Central memory CD8-positive, alpha-beta T cell (primary cell): ENCODE measurements at regions not wholly inside any gene's neighbourhood (a gene's known extent, or its start where the extent isn't known, plus 50 kb on each side); places are given as distances from the start of the nearest gene placed in this dataset.

Source experiments
- ATAC-seq: fragments of 150-1000 bp; cut with Tn5 transposase; replicated peaks from 2 replicates; pipeline ENCODE4 v1.10.0; 2022; ENCODE audit warnings: mild to moderate bottlenecking, moderate FRiP score, moderate number of reproducible peaks; ENCODE audit not compliant: poor library complexity, severe bottlenecking; ENCODE audit errors: extremely low read depth
- DNase-seq, 2 donors: peaks; one replicate each; pipeline ENCODE4 v3.0.0; 2021; ENCODE audit warnings: low spot score in 2 of 2
- H3K27ac Mint-ChIP-seq: one replicate; pipeline ENCODE4 v1.8.0; 2022; ENCODE audit warnings: low read depth, mild to moderate bottlenecking, moderate library complexity, mixed read lengths
- H3K27me3 Mint-ChIP-seq: one replicate; pipeline ENCODE4 v1.8.0; 2022; ENCODE audit warnings: mixed read lengths
- H3K36me3 Mint-ChIP-seq: one replicate; pipeline ENCODE4 v1.8.0; 2022; ENCODE audit warnings: mild to moderate bottlenecking, moderate library complexity, mixed read lengths; ENCODE audit not compliant: insufficient read depth
- H3K4me1 Mint-ChIP-seq: one replicate; pipeline ENCODE4 v1.8.0; 2022; ENCODE audit warnings: mixed read lengths
- H3K4me3 Mint-ChIP-seq: one replicate; pipeline ENCODE4 v1.8.0; 2022; ENCODE audit warnings: mild to moderate bottlenecking, moderate library complexity, mixed read lengths
- H3K9me3 Mint-ChIP-seq: one replicate; pipeline ENCODE4 v1.8.0; 2022; ENCODE audit warnings: mixed read lengths

- Mint-ChIP-seq H3K9me3 (no peaks in the 10 kb centered on the region), H3K4me3 (no peak overlapping the region), H3K4me1 (no peaks in the 10 kb centered on the region), H3K36me3 (no peaks in the 10 kb centered on the region), H3K27ac (no peak overlapping the region), H3K27me3 (peaks cover 34% of the 10 kb centered on the region)
- DNase-seq: no peak
- ATAC-seq: no peak
These were observed 297.4 kb downstream of the SMAD2 start for GRCh38 chr18:47632970-47633635.

GRCh38 chr18:47628893-47629292 is 301.6 kb downstream of the SMAD2 start:
- no peaks in the 10 kb centered on the region for H3K9me3 Mint-ChIP-seq
- H3K36me3 Mint-ChIP-seq: no peaks in the 10 kb centered on the region
- ATAC-seq: no peak
- no peak overlapping the region for H3K27ac Mint-ChIP-seq
- no peak for DNase-seq
- H3K27me3 Mint-ChIP-seq: peaks cover 34% of the 10 kb centered on the region
- H3K4me3 Mint-ChIP-seq: no peak overlapping the region
- no peaks in the 10 kb centered on the region for H3K4me1 Mint-ChIP-seq

- Mint-ChIP-seq H3K4me3 (no peak overlapping the region), H3K27me3 (peaks cover 28% of the 10 kb centered on the region)
These were observed 302.1 kb downstream of the SMAD2 start for GRCh38 chr18:47628240-47628781.

GRCh38 chr18:47627030-47627429 is 303.4 kb downstream of the SMAD2 start:
- ATAC-seq (no peak), DNase-seq (no peak)
- Mint-ChIP-seq H3K36me3 (no peaks in the 10 kb centered on the region), H3K4me1 (no peaks in the 10 kb centered on the region), H3K27ac (no peak overlapping the region), H3K4me3 (no peak overlapping the region), H3K27me3 (peaks cover 32% of the 10 kb centered on the region), H3K9me3 (no peaks in the 10 kb centered on the region)

More at GRCh38 chr18:47628240-47628781, 302.1 kb downstream of the SMAD2 start:
- Mint-ChIP-seq H3K27ac (no peak overlapping the region), H3K9me3 (no peaks in the 10 kb centered on the region), H3K4me1 (no peaks in the 10 kb centered on the region), H3K36me3 (no peaks in the 10 kb centered on the region)
- DNase-seq: no peak
- ATAC-seq: no peak

GRCh38 chr18:47619771-47620448 is 310.5 kb downstream of the SMAD2 start:
- Mint-ChIP-seq H3K4me3 (no peak overlapping the region), H3K27ac (no peak overlapping the region), H3K4me1 (no peaks in the 10 kb centered on the region), H3K36me3 (no peaks in the 10 kb centered on the region), H3K9me3 (no peaks in the 10 kb centered on the region), H3K27me3 (peaks cover 51% of the 10 kb centered on the region)
- DNase-seq (no peak), ATAC-seq (no peak)

GRCh38 chr18:47618758-47619157 is 311.7 kb downstream of the SMAD2 start:
- Mint-ChIP-seq H3K9me3 (no peaks in the 10 kb centered on the region), H3K27me3 (peaks cover 51% of the 10 kb centered on the region)
- no peak for ATAC-seq

GRCh38 chr18:47615043-47615442 is 315.4 kb downstream of the SMAD2 start:
- H3K27me3 Mint-ChIP-seq: peaks cover 36% of the 10 kb centered on the region
- no peak overlapping the region for H3K4me3 Mint-ChIP-seq
- ATAC-seq: no peak
- no peaks in the 10 kb centered on the region for H3K4me1 Mint-ChIP-seq
- no peaks in the 10 kb centered on the region for H3K36me3 Mint-ChIP-seq
- no peak overlapping the region for H3K27ac Mint-ChIP-seq
- H3K9me3 Mint-ChIP-seq: peaks cover 7% of the 10 kb centered on the region
- DNase-seq: no peak

More at GRCh38 chr18:47618758-47619157, 311.7 kb downstream of the SMAD2 start:
- Mint-ChIP-seq H3K27ac (no peak overlapping the region), H3K4me3 (no peak overlapping the region), H3K4me1 (no peaks in the 10 kb centered on the region), H3K36me3 (no peaks in the 10 kb centered on the region)
- DNase-seq: no peak

GRCh38 chr18:47613929-47614328 is 316.5 kb downstream of the SMAD2 start:
- Mint-ChIP-seq H3K4me1 (no peaks in the 10 kb centered on the region), H3K4me3 (no peak overlapping the region), H3K36me3 (no peaks in the 10 kb centered on the region), H3K9me3 (peaks cover 7% of the 10 kb centered on the region), H3K27me3 (peaks cover 28% of the 10 kb centered on the region), H3K27ac (no peak overlapping the region)
- DNase-seq: no peak
- no peak for ATAC-seq

- H3K4me3 Mint-ChIP-seq: no peak overlapping the region
- H3K27ac Mint-ChIP-seq: no peak overlapping the region
- peaks cover 7% of the 10 kb centered on the region for H3K9me3 Mint-ChIP-seq
- DNase-seq (no peak), ATAC-seq (no peak)
- no peaks in the 10 kb centered on the region for H3K4me1 Mint-ChIP-seq
- peaks cover 28% of the 10 kb centered on the region for H3K27me3 Mint-ChIP-seq
- H3K36me3 Mint-ChIP-seq: no peaks in the 10 kb centered on the region
These were observed 318.8 kb downstream of the SMAD2 start for GRCh38 chr18:47611649-47612048.

- H3K36me3 Mint-ChIP-seq: no peaks in the 10 kb centered on the region
- ATAC-seq: no peak
- DNase-seq: no peak
- peaks cover 7% of the 10 kb centered on the region for H3K9me3 Mint-ChIP-seq
- peaks cover 40% of the 10 kb centered on the region for H3K27me3 Mint-ChIP-seq
- H3K4me1 Mint-ChIP-seq: no peaks in the 10 kb centered on the region
- H3K4me3 Mint-ChIP-seq: no peak overlapping the region
- no peak overlapping the region for H3K27ac Mint-ChIP-seq
These were observed 323.9 kb downstream of the SMAD2 start for GRCh38 chr18:47606526-47606925.

GRCh38 chr18:47605093-47605492 is 325.4 kb downstream of the SMAD2 start:
- Mint-ChIP-seq H3K9me3 (peaks cover 6% of the 10 kb centered on the region), H3K36me3 (peaks cover 2% of the 10 kb centered on the region), H3K27me3 (peaks cover 31% of the 10 kb centered on the region), H3K4me1 (no peaks in the 10 kb centered on the region), H3K27ac (no peak overlapping the region), H3K4me3 (no peak overlapping the region)
- DNase-seq: no peak
- no peak for ATAC-seq

GRCh38 chr18:47604021-47604420 is 326.4 kb downstream of the SMAD2 start:
- no peaks in the 10 kb centered on the region for H3K4me1 Mint-ChIP-seq
- peaks cover 6% of the 10 kb centered on the region for H3K9me3 Mint-ChIP-seq
- no peak overlapping the region for H3K4me3 Mint-ChIP-seq
- no peak for ATAC-seq
- H3K27me3 Mint-ChIP-seq: peaks cover 30% of the 10 kb centered on the region
- no peak for DNase-seq
- H3K36me3 Mint-ChIP-seq: peaks cover 2% of the 10 kb centered on the region
- H3K27ac Mint-ChIP-seq: no peak overlapping the region

- DNase-seq: no peak
- no peak for ATAC-seq
- no peaks in the 10 kb centered on the region for H3K4me1 Mint-ChIP-seq
- peaks cover 21% of the 10 kb centered on the region for H3K27me3 Mint-ChIP-seq
- no peak overlapping the region for H3K27ac Mint-ChIP-seq
- H3K36me3 Mint-ChIP-seq: peaks cover 2% of the 10 kb centered on the region
- no peak overlapping the region for H3K4me3 Mint-ChIP-seq
- peaks cover 6% of the 10 kb centered on the region for H3K9me3 Mint-ChIP-seq
These were observed 327.3 kb downstream of the SMAD2 start for GRCh38 chr18:47603158-47603557.
